Stomach (tissue), 4 donors: ENCODE measurements at regions not wholly inside any gene's neighbourhood (a gene's known extent, or its start where the extent isn't known, plus 50 kb on each side); places are given as distances from the start of the nearest gene placed in this dataset.

Source experiments
- POLR2A ChIP-seq, 4 donors: fragments of 450-650 bp; IDR thresholded peaks; one replicate each; pipeline ENCODE4 v1.6.1; 2016; ENCODE audit warnings: antibody characterized with exemption in 4 of 4, control low read depth in 2 of 4, mild to moderate bottlenecking in 1 of 4, moderate library complexity in 1 of 4
- TF ChIP-seq, protein P1 (sequence below), 7 experiments: fragments of 450-650 bp in 4 of 7; fragments of 200-600 bp in 3 of 7; sonication (generic) in 3 of 7; IDR thresholded peaks; one replicate each; pipeline ENCODE4 v1.5.1; 2016 to 2019; ENCODE audit warnings: antibody characterized with exemption in 7 of 7, control low read depth in 2 of 7, mild to moderate bottlenecking in 1 of 7

DNA sequence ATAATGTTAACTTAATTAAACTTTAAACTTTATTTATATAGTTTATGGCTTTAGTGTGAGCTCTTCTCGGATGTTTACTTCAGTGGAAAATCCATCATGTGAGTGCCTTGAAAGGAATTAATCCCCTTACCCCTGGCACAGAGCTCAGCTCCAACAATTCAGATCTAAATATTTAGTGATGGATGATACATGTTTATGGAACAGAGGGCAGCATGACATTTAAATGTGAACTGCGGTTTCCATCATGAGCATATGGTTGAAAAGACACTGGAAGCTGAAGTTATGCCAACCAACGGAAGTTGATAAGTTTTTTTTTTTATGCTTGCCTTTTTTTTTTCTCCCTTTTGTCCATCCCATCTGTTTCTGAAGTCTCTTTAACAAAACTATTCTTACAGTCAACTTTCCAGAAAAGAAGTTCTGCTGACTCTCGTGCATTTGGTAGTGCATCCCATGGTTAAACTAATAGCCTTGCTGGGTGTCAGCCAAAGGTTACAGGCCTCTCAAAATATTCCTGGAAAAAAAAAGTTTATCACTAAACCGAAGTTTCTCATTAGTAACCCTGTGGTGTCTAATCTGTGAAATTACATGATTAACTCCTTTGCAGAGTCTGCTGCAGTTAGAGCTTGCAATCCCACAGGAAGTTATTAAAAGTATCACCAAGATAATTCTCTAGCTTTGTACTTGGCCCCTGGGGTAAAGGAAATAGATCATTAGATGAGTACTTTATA lies 243.9 kb upstream of the TCF21 start:
- TF ChIP-seq, protein P1, sequence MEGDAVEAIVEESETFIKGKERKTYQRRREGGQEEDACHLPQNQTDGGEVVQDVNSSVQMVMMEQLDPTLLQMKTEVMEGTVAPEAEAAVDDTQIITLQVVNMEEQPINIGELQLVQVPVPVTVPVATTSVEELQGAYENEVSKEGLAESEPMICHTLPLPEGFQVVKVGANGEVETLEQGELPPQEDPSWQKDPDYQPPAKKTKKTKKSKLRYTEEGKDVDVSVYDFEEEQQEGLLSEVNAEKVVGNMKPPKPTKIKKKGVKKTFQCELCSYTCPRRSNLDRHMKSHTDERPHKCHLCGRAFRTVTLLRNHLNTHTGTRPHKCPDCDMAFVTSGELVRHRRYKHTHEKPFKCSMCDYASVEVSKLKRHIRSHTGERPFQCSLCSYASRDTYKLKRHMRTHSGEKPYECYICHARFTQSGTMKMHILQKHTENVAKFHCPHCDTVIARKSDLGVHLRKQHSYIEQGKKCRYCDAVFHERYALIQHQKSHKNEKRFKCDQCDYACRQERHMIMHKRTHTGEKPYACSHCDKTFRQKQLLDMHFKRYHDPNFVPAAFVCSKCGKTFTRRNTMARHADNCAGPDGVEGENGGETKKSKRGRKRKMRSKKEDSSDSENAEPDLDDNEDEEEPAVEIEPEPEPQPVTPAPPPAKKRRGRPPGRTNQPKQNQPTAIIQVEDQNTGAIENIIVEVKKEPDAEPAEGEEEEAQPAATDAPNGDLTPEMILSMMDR (IDR thresholded peaks at IDR 0.05) = no peak
- TF ChIP-seq POLR2A (IDR thresholded peaks at IDR 0.05) = no peak
